ENCODE measurements at regions not wholly inside any gene's neighbourhood (a gene's known extent, or its start where the extent isn't known, plus 50 kb on each side); places are given as distances from the start of the nearest gene placed in this dataset.

DNA sequence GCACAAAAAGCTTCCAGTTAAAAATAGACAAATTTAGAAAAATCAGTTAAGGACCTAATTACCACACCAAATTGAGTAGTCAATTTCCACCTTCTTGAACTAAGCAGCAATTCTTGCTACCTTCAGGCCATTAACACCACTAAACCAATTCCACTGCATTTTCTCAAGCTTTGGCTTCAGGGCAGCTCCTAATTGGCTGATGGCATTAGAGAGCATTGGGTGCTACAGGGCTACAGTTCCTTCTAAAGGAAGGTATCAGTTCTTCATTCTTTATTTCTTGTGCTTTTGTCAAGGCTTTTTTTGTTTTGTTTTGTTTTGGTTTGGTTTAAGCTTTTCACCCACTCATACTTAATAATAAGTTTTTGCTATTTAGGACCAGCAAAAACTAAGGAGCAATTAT lies 90.2 kb upstream of the FAM241A start:
- TF ChIP-seq, protein P1, sequence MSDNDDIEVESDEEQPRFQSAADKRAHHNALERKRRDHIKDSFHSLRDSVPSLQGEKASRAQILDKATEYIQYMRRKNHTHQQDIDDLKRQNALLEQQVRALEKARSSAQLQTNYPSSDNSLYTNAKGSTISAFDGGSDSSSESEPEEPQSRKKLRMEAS (IDR thresholded peaks at IDR 0.05), result no peak
- no peak for TF ChIP-seq YY1 (IDR thresholded peaks at IDR 0.05; ENCODE audit: low read depth)
- TF ChIP-seq CREB1 (IDR thresholded peaks at IDR 0.05; ENCODE audit: low read depth), result no peak
- no peak for TF ChIP-seq RAD21 (IDR thresholded peaks at IDR 0.05; ENCODE audit: low read depth)
- no peak for TF ChIP-seq EP300 (IDR thresholded peaks at IDR 0.05; ENCODE audit: borderline replicate concordance)
- TF ChIP-seq TAF1 (IDR thresholded peaks at IDR 0.05; ENCODE audit: low read depth), result no peak
- TF ChIP-seq CEBPB (IDR thresholded peaks at IDR 0.05), result no peak
- TF ChIP-seq FOXM1 (IDR thresholded peaks at IDR 0.05; ENCODE audit: borderline replicate concordance, low read depth), result no peak
- TF ChIP-seq, protein P2, sequence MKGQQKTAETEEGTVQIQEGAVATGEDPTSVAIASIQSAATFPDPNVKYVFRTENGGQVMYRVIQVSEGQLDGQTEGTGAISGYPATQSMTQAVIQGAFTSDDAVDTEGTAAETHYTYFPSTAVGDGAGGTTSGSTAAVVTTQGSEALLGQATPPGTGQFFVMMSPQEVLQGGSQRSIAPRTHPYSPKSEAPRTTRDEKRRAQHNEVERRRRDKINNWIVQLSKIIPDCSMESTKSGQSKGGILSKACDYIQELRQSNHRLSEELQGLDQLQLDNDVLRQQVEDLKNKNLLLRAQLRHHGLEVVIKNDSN (IDR thresholded peaks at IDR 0.05), result no peak
- no peak for TF ChIP-seq ZBTB7A (IDR thresholded peaks at IDR 0.05; ENCODE audit: low read depth)
- no peak for TF ChIP-seq NFIC (IDR thresholded peaks at IDR 0.05)
- no peak for TF ChIP-seq TEAD4 (IDR thresholded peaks at IDR 0.05)

Data from Ishikawa (cell line).